GM19351 (cell line): ENCODE measurements at regions not wholly inside any gene's neighbourhood (a gene's known extent, or its start where the extent isn't known, plus 50 kb on each side); places are given as distances from the start of the nearest gene placed in this dataset.
A peak's percentile ranks its signal among the peaks of the same experiment; 100 is the strongest.
"Not testable (repeated sequence)": the region's sequence is repeated elsewhere in the genome, so short reads cannot be mapped to it uniquely, and the experiment has no call there.

Source experiments
- ATAC-seq: cut with Tn5 transposase; IDR thresholded peaks from one replicate; pipeline ENCODE4 v1.9.1; 2021; ENCODE audit warnings: mild to moderate bottlenecking, moderate library complexity; ENCODE audit not compliant: unreplicated experiment

DNA sequence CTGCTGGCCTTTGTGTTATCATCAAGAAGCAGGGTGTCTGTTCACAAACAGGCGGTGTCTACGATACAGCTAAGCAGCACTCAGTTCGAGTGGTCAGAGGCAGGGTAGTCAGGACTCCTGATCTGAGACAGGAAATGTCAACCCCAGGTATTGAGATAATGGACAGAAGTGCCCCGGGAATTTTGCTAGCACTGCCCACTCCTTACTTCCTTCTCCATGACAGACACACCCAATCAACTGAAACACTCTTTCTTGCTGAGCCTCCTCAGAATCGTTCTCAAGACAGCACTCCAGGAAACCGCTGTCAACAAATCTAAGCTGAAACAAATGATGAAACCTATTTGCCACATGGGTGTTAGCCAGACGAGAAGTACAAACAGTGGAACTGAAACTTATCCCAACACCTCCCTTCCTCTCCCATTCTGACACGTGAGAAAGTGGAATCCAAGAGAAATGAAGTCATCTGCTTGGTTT, 109.3 kb downstream of the GTF2IRD2B start:
- ATAC-seq, result not testable (repeated sequence)

- not testable (repeated sequence) for ATAC-seq
These were observed 113.1 kb downstream of the GTF2IRD2B start for GRCh38 chr7:75205367-75206085.

DNA sequence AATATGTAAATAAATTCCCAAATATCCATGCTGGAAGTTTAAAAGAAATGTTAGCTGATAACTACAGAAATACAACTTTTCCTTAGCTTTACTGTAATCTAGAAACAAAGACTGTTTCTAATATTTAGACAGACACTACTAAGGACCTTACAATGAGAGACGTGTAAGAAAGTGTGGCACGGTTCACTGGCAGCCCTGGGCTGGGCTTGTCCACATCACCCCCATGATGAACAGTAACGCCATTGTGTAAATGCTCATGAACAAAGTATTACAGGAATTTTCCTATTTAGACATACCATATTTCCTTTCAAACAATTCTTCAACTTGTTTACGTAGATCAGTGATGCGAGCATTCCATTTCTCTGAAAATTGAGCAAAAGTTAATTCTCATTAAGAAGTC, 123.1 kb downstream of the GTF2IRD2B start:
- ATAC-seq, result not testable (repeated sequence)

- not testable (repeated sequence) for ATAC-seq
These were observed 124.6 kb downstream of the GTF2IRD2B start for GRCh38 chr7:75216963-75217362.

DNA sequence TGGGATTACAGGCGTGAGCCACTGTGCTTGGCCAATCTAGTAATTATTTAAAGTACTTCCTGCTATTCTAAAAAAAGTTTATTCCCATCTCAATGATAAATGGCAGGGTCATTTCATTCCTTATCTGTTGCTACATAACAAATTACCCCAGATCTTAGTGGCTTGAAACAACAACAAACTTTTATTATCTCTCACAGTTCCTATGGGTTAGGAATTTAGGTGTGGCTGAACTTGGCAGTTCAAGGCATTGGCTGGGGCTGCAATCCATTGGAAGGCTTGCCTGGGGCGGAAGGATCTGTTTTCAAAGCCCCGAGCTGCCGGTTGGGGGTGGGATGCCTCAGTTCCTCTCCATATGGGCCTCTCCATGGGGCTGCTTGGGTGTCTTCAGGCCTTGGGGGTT, 133.7 kb downstream of the GTF2IRD2B start:
- not testable (repeated sequence) for ATAC-seq

DNA sequence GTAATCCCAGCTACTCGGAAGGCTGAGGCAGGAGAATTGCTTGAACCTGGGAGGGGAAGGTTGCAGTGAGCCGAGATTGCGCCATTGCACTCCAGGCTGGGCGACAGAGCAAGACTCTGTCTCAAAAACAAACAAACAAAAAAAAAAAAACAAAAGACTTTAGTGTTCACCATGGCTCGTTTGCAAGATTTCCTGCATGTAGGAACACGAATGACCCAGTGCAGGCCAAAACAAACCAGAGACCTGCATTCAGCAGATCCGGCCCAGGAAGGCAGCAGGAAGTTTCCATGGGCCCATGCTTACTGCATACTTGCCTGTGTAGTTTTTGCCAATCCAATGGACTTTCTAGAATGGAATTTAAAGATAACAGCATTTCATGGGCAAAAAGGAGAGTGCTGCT, 137.2 kb downstream of the GTF2IRD2B start:
- not testable (repeated sequence) for ATAC-seq

DNA sequence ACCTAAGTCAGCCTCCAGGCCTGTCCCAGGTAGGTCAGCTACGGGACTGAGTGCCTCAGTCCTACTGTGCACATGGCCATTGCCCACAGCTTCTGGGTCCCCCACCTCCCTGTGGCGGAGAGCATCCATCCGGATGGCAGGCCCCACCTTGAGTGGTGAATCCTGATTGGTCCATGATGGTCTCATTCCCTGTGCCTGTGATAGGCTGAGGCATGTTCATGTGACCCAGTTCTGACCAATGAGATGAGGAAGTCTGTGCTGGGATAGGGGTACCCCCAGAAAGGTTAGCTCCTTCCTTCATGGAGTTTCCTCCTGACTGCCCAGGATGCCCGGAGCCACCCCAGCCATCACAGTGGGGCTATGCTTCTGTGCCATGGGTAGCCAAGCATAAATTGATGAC, 138.2 kb downstream of the GTF2IRD2B start:
- ATAC-seq, result not testable (repeated sequence)

DNA sequence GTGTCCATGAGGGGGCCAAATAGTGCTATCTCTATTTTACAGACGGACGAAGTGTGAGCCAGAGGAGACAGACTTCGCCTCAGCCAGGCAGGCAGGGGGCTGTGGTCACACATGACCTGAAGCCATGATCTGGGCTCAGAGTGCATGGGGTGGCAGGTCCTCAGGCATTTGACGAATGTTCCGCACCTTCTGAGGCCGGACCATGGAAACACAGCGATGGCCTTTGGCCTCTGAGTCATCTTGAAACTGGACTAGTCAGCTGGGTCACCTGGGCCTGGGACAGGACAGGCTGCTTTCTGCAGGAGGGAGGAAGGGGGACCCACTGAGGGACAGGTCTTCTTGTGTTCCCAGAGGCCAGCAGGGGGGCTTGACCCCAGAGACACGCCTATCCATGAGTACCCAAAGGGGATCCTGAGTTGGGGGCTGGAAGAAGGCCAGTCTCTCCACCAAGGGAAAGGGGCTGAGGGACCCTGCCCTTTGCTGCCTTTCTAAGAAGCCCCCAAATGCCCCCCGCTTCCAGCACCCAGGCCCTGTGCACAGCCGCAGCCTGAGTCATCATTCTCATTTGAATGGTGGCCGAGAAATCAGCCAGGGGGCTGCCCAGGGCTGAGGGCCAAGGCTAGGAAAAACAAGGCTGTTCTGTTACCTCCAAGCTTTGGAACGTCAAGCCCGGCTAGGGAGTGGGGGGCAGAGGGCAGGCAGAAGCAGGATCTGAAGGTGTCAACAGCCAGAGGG, 142.9 kb downstream of the GTF2IRD2B start:
- ATAC-seq, result not testable (repeated sequence)

DNA sequence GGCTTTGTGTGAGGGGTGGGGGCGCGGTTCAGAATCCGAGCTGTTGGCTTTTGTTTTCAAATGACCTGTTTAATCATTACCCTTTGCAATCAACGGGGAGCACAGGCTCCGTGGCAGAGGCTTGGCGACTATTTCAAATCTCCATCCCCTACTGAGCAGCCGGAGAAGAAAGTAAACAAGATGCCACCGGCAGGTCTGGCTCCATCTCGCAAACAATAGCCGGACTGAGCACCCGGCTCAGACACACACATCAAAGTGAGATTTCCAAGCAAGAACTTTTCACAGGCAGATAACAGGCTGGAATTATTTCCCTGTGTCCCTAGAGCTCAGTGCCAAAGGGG, 143.4 kb downstream of the GTF2IRD2B start:
- not testable (repeated sequence) for ATAC-seq

DNA sequence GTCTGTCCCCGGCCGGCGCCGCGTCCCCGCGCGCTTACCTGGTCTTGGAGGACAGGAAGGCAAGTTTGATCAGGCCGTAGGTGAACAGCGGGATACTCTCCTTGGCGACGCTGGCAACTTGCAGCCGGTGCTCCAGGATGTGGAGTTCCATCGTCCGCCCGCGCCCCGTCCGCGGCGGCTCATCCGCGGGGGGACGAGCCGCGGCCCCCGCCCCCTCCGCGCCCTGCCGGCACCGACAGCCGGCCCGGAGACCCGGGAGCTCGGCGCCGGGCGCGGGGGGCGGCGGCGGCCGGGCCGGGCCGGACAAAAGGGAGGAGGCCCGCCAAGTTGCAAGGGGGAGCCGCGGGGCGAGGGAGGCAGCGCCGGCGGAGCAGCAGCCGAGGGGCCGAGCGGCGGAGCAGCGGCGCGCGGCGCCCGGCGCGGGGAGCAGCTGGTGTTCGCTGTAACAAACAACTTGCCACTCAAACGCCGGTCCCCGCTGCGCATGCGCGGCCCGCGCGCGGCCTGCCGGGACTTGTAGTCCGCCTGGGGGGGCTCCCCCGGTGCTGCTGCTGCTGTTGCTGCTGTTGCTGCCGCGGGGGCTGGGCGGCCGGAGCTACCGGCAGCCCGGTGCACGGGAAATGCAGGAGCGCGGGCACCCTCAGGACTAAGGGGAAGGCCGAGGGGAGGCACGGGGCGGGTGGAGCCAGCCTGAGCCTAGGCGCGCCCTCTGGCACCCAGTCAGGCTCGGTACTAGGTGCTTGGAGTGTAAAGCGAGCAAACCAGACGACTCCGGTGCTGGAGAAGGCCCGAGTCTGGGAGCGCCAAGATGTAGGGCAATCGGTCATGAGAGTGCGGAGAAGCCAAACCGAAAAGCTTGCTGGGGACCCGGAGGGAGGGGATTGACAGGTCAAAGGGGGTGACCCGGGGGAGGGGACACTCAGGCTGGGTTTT, 145.1 kb downstream of the GTF2IRD2B start:
- ATAC-seq, result peak; percentile 93

DNA sequence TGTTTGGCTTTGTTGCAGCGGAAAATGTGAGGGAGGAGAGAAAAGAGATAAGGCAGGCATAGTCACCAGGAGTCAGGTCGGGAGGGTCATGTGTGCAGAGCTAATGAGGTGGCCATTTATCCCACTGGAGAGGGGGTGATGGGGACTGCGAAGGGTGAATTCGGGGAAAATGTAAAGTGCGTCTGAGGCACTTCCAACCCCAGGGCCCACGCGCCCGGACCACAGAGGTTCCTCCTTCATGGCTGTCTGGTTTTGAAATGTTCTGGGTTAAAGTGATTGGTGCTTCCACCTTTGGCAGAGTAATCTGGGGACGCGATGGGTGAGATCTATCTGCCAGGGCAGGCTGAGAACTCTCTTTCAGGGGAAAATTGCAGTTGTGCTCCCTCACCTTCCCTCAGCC, 145.9 kb downstream of the GTF2IRD2B start:
- not testable (repeated sequence) for ATAC-seq

GRCh38 chr7:75243638-75244037, 151.2 kb downstream of the GTF2IRD2B start:
- ATAC-seq, result not testable (repeated sequence)

DNA sequence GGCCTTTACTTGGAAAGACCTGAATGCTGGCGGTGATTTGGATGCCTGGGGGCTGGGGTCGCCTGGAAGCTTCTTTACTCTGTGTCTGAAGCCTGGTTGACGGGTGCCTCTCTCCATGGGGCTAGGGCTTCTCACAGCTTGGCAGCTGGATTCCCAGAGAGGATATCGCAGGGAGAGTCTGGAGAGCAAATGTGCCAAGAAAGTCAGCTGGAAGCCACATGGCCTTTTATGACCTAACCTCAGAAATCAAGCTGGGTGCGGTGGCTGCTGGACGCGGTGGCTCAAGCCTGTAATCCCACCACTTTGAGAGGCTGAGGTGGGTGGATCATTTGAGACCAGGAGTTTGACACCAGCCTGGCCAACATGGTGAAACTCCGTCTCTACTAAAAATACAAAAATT, 147.2 kb upstream of the TRIM73 start:
- ATAC-seq, result not testable (repeated sequence)

DNA sequence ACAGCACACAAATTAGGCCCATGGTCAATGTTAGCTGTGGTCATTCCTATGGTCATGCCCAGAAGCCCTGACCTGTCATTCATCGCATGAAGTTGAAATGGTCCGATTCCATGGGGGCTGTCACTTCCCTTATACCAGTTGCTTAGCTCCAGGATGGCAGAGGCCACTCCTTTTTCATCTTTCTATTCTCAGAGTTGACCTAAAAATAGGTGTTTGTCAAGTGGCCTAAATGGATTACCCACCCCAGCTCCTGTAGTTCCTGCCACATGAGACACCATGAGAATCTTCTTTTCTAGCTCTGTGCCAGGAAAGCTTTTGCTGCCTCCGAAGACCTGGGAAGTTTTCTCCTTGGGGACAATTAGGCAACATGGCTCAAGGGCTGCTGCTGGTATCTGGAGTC, 141.2 kb upstream of the TRIM73 start:
- ATAC-seq, result not testable (repeated sequence)

DNA sequence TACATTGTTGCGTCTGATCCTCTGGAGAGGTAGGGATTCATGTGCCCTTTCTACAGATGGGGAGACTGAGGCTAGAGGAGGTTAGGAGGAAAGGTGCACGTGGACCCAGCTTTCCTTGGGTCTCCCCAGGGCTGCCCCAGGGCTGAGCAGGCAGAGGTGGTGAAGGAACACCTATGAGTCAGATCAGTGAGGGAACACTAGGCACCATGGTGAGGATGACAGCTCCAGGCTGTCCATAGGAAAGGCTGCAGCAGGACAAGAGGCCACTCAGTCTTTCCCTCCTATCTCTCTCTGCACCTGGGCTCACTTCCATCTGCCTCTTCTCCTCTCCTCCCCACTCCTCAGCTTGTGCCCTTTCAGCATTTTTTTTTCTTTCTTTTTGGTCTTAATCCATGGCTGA, 138.0 kb upstream of the TRIM73 start:
- not testable (repeated sequence) for ATAC-seq

GRCh38 chr7:75259454-75260003, 135.9 kb upstream of the TRIM73 start:
- not testable (repeated sequence) for ATAC-seq

GRCh38 chr7:75261660-75262059, 133.8 kb upstream of the TRIM73 start:
- not testable (repeated sequence) for ATAC-seq

DNA sequence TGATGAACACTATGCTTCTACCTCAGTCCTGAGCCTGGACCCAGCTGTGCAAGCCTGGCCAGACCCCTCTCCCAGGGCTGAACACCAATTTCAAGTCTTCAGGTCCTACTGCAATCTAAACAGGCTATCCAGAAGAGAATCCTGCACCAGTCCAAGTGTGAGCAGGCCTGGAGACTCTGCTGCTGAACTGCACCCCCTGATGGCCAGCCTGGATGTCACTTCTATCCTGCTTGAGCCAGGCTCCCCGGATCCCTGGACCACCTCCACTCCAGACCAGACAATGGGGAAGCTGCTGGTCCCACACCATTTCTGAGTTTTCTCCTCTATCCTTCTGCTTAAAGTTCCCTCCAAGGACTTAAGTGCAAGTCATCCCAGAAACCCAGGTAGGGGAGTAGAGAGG, 127.3 kb upstream of the TRIM73 start:
- ATAC-seq, result not testable (repeated sequence)

GRCh38 chr7:75269159-75269558, 126.3 kb upstream of the TRIM73 start:
- not testable (repeated sequence) for ATAC-seq

- ATAC-seq, result not testable (repeated sequence)
These were observed 121.3 kb upstream of the TRIM73 start for GRCh38 chr7:75274114-75274513.
